Sigmoid colon (tissue), 4 donors: ENCODE measurements at regions not wholly inside any gene's neighbourhood (a gene's known extent, or its start where the extent isn't known, plus 50 kb on each side); places are given as distances from the start of the nearest gene placed in this dataset.

Source experiments
- CTCF ChIP-seq, 4 experiments: fragments of 450-650 bp in 3 of 4; fragments of 200-600 bp in 1 of 4; IDR thresholded peaks; one replicate each; pipeline ENCODE4 v1.5.1; 2016 to 2019; ENCODE audit warnings: antibody characterized with exemption in 4 of 4, mild to moderate bottlenecking in 3 of 4, moderate library complexity in 2 of 4
- EP300 ChIP-seq, 4 donors: sonication (generic); formaldehyde crosslinking; IDR thresholded peaks; one replicate each; pipeline ENCODE4 v1.6.1; 2017; ENCODE audit warnings: antibody characterized with exemption in 4 of 4
- POLR2A ChIP-seq, 2 donors: fragments of 450-650 bp; IDR thresholded peaks; one replicate each; pipeline ENCODE4 v1.6.1; 2016; ENCODE audit warnings: antibody characterized with exemption in 2 of 2, mild to moderate bottlenecking in 2 of 2, moderate library complexity in 2 of 2
- POLR2AphosphoS5 ChIP-seq, 4 donors: sonication (generic); formaldehyde crosslinking; IDR thresholded peaks; one replicate each; pipeline ENCODE4 v1.6.1; 2017; ENCODE audit warnings: antibody characterized with exemption in 4 of 4

DNA sequence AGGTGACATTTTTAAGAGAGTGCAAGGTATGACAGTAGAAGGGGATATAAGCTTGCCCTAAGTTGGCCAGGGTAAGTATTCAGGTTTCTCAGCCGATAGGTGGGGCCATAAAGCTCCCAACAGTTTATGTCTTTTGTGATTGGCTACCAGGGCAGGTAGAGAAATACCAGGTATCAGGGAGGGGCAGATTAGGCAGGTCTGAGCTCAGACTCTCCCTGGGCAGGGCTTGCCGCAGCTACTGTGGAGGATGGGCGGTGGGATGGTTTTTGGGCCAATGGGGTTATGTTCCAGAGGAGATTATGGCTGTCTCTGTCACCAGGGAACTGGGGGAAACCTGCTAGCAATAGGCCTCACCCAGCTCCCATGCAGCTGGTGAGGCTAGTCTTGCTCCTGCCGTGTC lies 211.6 kb downstream of the PTH2R start:
- TF ChIP-seq CTCF (IDR thresholded peaks at IDR 0.05) = no peak
- no peak for TF ChIP-seq POLR2AphosphoS5 (IDR thresholded peaks at IDR 0.05)
- TF ChIP-seq POLR2A (IDR thresholded peaks at IDR 0.05) = no peak
- no peak for TF ChIP-seq EP300 (IDR thresholded peaks at IDR 0.05)
